ENCODE measurements at regions not wholly inside any gene's neighbourhood (a gene's known extent, or its start where the extent isn't known, plus 50 kb on each side); places are given as distances from the start of the nearest gene placed in this dataset.

GRCh38 chr15:97691078-97691477 is 269.4 kb upstream of the ARRDC4 start:
- no peak overlapping the region for H3K4me3 ChIP-seq (ENCODE audit: low read depth in 1 of 2, low read length in 1 of 2)
- no peak overlapping the region for H3K27ac ChIP-seq
- no peaks in the 10 kb centered on the region for H3K9me3 ChIP-seq
- no peaks in the 10 kb centered on the region for H3K36me3 ChIP-seq
- no peak for TF ChIP-seq CTCF (IDR thresholded peaks at IDR 0.05)
- H3K4me1 ChIP-seq (ENCODE audit: control insufficient read depth in 1 of 2, insufficient read depth in 1 of 2, low read depth in 1 of 2, low read length in 1 of 2) = no peaks in the 10 kb centered on the region
- no peaks in the 10 kb centered on the region for H3K27me3 ChIP-seq

GRCh38 chr15:97691799-97692198 is 268.7 kb upstream of the ARRDC4 start:
- Histone ChIP-seq H3K27me3 (no peaks in the 10 kb centered on the region), H3K27ac (no peak overlapping the region), H3K9me3 (no peaks in the 10 kb centered on the region)

GRCh38 chr15:97692301-97693015 is 268.0 kb upstream of the ARRDC4 start:
- H3K27ac ChIP-seq = no peak overlapping the region

More at GRCh38 chr15:97691799-97692198, 268.7 kb upstream of the ARRDC4 start:
- no peaks in the 10 kb centered on the region for H3K36me3 ChIP-seq
- no peaks in the 10 kb centered on the region for H3K4me1 ChIP-seq (ENCODE audit: control insufficient read depth in 1 of 2, insufficient read depth in 1 of 2, low read depth in 1 of 2, low read length in 1 of 2)
- no peak overlapping the region for H3K4me3 ChIP-seq (ENCODE audit: low read depth in 1 of 2, low read length in 1 of 2)
- no peak for TF ChIP-seq CTCF (IDR thresholded peaks at IDR 0.05)

GRCh38 chr15:97694456-97694855 is 266.0 kb upstream of the ARRDC4 start:
- no peak for TF ChIP-seq CTCF (IDR thresholded peaks at IDR 0.05)
- no peak overlapping the region for H3K27ac ChIP-seq
- no peaks in the 10 kb centered on the region for H3K27me3 ChIP-seq
- H3K4me1 ChIP-seq (ENCODE audit: control insufficient read depth in 1 of 2, insufficient read depth in 1 of 2, low read depth in 1 of 2, low read length in 1 of 2) = no peaks in the 10 kb centered on the region
- H3K36me3 ChIP-seq = no peaks in the 10 kb centered on the region
- H3K4me3 ChIP-seq (ENCODE audit: low read depth in 1 of 2, low read length in 1 of 2) = no peak overlapping the region
- no peaks in the 10 kb centered on the region for H3K9me3 ChIP-seq

More at GRCh38 chr15:97692301-97693015, 268.0 kb upstream of the ARRDC4 start:
- no peaks in the 10 kb centered on the region for H3K36me3 ChIP-seq
- no peaks in the 10 kb centered on the region for H3K27me3 ChIP-seq
- H3K4me1 ChIP-seq (ENCODE audit: control insufficient read depth in 1 of 2, insufficient read depth in 1 of 2, low read depth in 1 of 2, low read length in 1 of 2) = no peaks in the 10 kb centered on the region
- no peak overlapping the region for H3K4me3 ChIP-seq (ENCODE audit: low read depth in 1 of 2, low read length in 1 of 2)
- no peaks in the 10 kb centered on the region for H3K9me3 ChIP-seq
- no peak for TF ChIP-seq CTCF (IDR thresholded peaks at IDR 0.05)

- Histone ChIP-seq H3K4me1 (ENCODE audit: control insufficient read depth in 1 of 2, insufficient read depth in 1 of 2, low read depth in 1 of 2, low read length in 1 of 2) (no peaks in the 10 kb centered on the region), H3K27me3 (no peaks in the 10 kb centered on the region), H3K9me3 (no peaks in the 10 kb centered on the region), H3K36me3 (no peaks in the 10 kb centered on the region), H3K27ac (no peak overlapping the region), H3K4me3 (ENCODE audit: low read depth in 1 of 2, low read length in 1 of 2) (no peak overlapping the region)
- no peak for TF ChIP-seq CTCF (IDR thresholded peaks at IDR 0.05)
Measured at GRCh38 chr15:97703400-97703799, 257.1 kb upstream of the ARRDC4 start.
